GM12873 (cell line): ENCODE measurements at regions not wholly inside any gene's neighbourhood (a gene's known extent, or its start where the extent isn't known, plus 50 kb on each side); places are given as distances from the start of the nearest gene placed in this dataset.

Experiments
- TF ChIP-seq, protein P1 (sequence below): IDR thresholded peaks from 2 replicates; pipeline ENCODE4 v1.5.1; 2012; ENCODE audit warnings: low read depth, mild to moderate bottlenecking, moderate library complexity, low read length, control low read depth; ENCODE audit not compliant: insufficient read depth; ENCODE audit errors: missing control alignments

DNA sequence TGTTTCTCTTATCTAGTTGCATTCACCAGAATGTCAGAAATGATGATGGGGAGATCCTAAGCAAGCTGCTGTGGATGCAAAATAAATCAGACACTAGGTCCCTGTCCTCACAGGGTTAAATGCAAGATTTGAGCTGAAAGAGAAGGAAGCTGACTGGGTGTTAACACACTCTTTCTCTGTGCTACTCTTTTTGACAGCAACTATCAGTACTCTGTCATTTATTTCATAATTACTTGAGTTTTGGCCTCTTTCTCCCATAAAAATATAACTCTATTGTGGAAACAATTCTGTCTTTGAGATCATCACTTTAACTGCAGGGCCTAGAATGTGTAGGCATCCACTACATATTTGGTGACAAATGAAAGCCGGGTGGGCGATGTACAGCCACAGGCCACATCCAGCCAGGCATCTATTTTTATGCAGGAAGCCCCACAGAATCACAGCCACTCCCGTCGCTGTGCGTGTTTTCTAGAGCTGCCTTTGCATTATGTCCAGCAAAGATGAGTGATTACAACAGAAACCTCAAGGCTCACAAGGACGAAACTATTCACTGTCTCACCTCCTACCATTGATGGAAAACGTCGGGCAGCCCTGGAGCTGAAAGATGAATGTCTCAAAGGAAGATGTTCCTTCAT, 849.0 kb downstream of the RNF144A start:
- TF ChIP-seq, protein P1, sequence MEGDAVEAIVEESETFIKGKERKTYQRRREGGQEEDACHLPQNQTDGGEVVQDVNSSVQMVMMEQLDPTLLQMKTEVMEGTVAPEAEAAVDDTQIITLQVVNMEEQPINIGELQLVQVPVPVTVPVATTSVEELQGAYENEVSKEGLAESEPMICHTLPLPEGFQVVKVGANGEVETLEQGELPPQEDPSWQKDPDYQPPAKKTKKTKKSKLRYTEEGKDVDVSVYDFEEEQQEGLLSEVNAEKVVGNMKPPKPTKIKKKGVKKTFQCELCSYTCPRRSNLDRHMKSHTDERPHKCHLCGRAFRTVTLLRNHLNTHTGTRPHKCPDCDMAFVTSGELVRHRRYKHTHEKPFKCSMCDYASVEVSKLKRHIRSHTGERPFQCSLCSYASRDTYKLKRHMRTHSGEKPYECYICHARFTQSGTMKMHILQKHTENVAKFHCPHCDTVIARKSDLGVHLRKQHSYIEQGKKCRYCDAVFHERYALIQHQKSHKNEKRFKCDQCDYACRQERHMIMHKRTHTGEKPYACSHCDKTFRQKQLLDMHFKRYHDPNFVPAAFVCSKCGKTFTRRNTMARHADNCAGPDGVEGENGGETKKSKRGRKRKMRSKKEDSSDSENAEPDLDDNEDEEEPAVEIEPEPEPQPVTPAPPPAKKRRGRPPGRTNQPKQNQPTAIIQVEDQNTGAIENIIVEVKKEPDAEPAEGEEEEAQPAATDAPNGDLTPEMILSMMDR = no peak

DNA sequence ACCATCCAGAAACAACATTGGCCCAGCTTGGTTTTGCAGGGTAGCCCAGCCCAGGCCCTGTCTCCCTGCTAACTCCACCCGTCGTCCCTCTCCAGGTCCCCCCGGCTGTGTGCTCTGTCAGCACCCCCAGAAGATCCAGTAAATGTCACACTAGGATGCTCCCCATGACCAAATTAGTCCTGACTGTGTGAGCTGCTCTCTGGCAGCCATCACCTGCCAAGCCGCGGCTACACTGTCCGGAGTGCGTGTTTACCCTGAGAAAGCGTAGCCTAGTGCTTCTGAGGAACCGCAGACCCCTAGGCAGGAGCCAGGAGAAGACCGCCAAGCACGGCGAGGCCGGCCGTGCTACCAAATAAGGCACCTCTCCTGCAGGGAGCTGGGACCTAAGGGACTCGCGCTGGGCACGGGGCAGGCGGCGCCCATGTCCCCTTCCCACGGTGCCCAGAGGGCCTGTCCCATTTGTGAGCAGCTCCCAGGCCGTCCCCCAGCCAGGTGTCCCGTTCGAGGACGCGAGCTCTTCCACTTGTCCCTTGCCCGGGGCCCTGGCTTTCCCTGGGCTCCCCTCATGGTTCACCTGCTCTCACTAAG, 849.9 kb downstream of the RNF144A start:
- TF ChIP-seq, protein P1 = no peak

DNA sequence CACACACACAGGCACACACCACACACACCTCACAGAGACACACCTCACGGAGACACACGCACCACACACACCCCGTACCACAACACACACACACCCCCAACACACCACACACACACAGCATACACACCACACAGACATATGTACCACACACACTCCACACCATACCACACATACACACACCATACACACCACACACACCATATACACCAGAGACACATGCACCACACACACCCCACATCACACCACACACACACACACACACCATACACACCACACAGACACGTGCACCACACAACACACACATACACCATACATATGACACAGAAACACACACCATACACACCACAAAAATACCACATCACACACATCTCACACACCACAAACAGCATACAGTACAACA, 850.7 kb downstream of the RNF144A start:
- TF ChIP-seq, protein P1 = no peak

DNA sequence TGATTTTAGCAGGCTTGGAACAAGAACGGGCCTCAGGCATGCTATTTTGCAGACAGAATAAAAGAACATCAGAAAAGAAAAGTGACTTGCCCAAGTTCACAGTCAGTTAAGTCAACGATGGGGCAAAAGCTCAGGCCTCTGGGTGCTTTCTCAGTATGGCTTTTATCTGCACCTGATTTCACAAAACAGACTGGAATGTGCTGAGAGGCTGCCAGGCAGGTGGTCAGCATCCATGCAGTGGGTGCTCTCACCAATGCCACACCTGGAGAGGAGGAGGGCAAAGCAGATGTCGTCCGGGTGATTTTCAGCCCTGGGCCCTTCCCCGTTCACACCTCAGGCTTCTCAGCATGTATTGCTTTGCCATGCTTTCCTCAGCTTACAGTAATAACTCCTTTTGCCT, 854.6 kb downstream of the RNF144A start:
- TF ChIP-seq, protein P1 = no peak

DNA sequence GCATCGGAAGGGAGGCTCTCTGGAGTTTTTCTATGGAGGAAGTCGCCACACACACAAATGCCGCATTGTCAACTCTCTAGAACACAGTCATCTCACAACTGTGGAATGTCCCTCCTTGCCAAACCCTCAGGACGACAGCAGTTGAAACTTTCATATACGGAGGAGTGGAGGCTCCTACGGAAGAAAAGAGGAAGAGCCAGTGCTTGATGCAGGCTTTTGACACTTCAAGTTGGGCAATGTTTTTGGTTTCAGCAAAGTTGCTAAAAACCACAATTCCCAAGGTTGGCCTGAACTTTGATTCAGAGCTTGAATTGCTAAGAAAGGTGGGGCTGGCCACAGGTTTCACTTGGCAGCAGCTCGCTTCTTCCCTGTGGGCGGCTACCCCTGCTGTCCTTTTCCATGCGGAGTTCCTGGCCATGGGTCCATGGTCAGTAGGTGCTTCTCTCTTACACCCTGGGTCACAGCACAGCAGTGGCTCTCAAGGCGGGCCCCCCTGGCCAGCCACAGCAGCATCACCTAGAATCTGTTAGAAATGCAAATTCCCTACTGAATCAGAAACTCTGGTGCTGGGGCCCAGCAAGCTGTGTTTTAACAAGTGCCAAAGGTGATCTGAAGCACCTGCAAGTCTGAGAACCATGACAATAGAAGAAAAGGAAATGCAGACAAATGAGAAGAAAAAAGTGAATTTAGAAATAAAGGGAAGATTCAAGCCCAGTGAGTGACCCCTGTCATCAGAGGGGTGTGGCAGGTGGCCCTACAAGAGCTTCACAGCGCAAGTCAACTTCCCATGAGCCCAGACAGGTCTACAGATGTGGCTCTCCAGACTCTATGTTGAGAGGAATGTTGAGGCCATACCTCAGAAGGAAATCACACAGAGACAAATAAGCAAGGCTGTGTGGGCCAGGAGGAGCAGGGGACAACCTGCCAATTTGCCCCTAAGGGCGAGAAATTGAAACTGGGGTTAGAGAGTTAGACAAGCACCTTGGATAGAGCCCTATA, 856.4 kb downstream of the RNF144A start:
- TF ChIP-seq, protein P1 = no peak

DNA sequence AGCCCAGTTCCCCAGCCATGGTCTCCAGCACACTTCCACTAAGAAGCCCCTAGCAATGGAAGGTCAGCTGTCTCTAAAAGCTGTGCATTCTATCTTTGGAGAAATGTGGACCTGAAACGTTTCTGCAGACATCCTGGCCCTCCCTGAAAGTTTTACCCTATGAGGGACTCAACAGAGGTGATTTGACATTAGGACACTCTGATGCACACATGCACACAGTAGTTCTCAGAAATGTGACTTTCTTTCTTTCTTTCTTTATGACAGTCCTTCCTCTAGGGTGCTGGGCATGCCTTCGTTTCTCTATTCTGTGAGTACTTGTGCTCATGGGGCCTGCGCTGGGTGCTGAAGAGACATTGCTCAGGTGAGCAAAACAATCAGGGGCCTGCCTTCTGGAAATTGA, 857.3 kb downstream of the RNF144A start:
- TF ChIP-seq, protein P1 = no peak

DNA sequence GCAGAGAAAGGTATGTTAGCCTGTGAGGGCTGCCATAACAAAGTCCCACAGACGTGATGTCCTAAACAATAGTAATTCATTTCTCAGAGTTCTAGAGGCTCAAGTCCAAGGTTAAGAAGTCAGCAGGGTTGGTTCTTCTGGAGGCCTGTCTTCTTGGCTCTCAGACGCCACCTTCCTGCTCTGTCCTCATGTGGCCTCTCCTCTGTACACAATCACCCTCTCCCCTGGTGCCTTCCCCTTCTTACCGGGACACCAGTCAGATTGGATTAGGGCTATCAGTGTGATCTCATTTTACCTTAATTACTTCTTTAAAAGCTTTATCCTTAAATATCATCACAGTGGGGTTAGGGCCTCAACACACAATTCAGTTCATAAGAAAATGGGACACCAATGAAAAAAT, 860.5 kb downstream of the RNF144A start:
- TF ChIP-seq, protein P1 = no peak
